ENCODE measurements at regions not wholly inside any gene's neighbourhood (a gene's known extent, or its start where the extent isn't known, plus 50 kb on each side); places are given as distances from the start of the nearest gene placed in this dataset.

DNA sequence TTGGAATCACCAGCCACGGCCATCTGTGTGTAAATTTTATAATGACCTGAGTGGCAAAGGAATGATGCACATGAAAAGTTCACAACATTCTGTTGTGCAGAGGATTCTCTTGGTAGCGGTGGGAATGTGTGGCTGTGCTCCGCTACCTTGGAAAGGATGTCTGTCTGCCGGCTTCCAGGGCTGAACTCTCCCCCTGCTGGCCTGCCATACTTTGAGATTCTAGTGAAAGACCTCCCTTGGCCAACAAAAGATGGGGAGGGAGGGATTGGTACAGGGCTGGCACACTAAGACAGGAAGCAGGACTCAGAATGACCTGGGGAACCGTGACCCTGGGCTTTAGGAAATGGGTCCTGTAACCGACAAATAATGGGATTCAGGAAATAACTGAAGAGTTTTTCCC is 194.5 kb upstream of the PLD5 start:
- Mint-ChIP-seq H3K36me3 (ENCODE audit: low read depth) (no peaks in the 10 kb centered on the region), H3K4me3 (no peak overlapping the region), H3K27me3 (no peaks in the 10 kb centered on the region), H3K9me3 (peaks cover 5% of the 10 kb centered on the region), H3K27ac (no peak overlapping the region), H3K4me1 (ENCODE audit: low read depth) (no peaks in the 10 kb centered on the region)
- Histone ChIP-seq H3K4me1 (ENCODE audit: insufficient read depth, low read length) (no peaks in the 10 kb centered on the region), H3K27ac (ENCODE audit: low read depth in 1 of 2, low read length in 2 of 2) (no peak overlapping the region), H3K36me3 (ENCODE audit: insufficient read depth, low read length) (no peaks in the 10 kb centered on the region), H3K4me3 (ENCODE audit: low read length) (no peak overlapping the region), H3K27me3 (ENCODE audit: control insufficient read depth in 1 of 2, insufficient read depth in 2 of 2, low read length in 2 of 2) (no peaks in the 10 kb centered on the region), H3K9me3 (ENCODE audit: control insufficient read depth in 1 of 2, insufficient read depth in 1 of 2, low read length in 2 of 2) (peaks cover 0 to 3% of the 10 kb centered on the region in 2 experiments)
- intact Hi-C loops (cut with DNase I, micrococcal nuclease) = no loop called here
- CTCF ChIA-PET = no interaction called here
- TF ChIP-seq, protein P1, sequence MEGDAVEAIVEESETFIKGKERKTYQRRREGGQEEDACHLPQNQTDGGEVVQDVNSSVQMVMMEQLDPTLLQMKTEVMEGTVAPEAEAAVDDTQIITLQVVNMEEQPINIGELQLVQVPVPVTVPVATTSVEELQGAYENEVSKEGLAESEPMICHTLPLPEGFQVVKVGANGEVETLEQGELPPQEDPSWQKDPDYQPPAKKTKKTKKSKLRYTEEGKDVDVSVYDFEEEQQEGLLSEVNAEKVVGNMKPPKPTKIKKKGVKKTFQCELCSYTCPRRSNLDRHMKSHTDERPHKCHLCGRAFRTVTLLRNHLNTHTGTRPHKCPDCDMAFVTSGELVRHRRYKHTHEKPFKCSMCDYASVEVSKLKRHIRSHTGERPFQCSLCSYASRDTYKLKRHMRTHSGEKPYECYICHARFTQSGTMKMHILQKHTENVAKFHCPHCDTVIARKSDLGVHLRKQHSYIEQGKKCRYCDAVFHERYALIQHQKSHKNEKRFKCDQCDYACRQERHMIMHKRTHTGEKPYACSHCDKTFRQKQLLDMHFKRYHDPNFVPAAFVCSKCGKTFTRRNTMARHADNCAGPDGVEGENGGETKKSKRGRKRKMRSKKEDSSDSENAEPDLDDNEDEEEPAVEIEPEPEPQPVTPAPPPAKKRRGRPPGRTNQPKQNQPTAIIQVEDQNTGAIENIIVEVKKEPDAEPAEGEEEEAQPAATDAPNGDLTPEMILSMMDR (IDR thresholded peaks at IDR 0.05) = no peak
- ATAC-seq (ENCODE audit: poor library complexity) = no peak
- no peak for DNase-seq
- POLR2A ChIA-PET = no interaction called here

DNA sequence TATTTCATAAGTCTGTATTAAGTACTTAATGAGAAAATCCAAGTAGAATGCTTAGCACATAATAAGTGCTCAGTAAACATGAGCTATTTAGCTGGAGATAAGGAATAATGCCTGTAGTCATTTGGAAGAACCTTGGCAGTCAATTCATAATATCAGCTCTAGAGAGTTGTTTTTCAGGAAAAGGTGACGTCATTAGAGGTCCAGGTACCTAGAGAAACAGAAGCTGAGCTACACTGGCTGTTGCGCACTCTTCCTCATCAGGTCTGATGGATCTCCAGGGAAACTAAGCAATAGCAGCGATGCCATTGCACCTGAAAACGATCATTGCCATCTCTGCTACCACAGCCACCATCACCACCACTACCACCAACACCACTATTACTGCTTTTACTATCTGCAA is 187.8 kb upstream of the PLD5 start:
- TF ChIP-seq, protein P1 (IDR thresholded peaks at IDR 0.05) = no peak
- Histone ChIP-seq H3K4me3 (ENCODE audit: low read length) (no peak overlapping the region), H3K36me3 (ENCODE audit: insufficient read depth, low read length) (no peaks in the 10 kb centered on the region), H3K4me1 (ENCODE audit: insufficient read depth, low read length) (no peaks in the 10 kb centered on the region), H3K9me3 (ENCODE audit: control insufficient read depth in 1 of 2, insufficient read depth in 1 of 2, low read length in 2 of 2) (peaks cover 0 to 3% of the 10 kb centered on the region in 2 experiments), H3K27me3 (ENCODE audit: control insufficient read depth in 1 of 2, insufficient read depth in 2 of 2, low read length in 2 of 2) (no peaks in the 10 kb centered on the region), H3K27ac (ENCODE audit: low read depth in 1 of 2, low read length in 2 of 2) (no peak overlapping the region)
- H3K27ac Mint-ChIP-seq = no peak overlapping the region
- no peaks in the 10 kb centered on the region for H3K27me3 Mint-ChIP-seq
- intact Hi-C loops (cut with DNase I, micrococcal nuclease) = no loop called here
- H3K36me3 Mint-ChIP-seq (ENCODE audit: low read depth) = no peaks in the 10 kb centered on the region
- H3K4me3 Mint-ChIP-seq = no peak overlapping the region
- ATAC-seq (ENCODE audit: poor library complexity) = no peak
- CTCF ChIA-PET = no interaction called here
- POLR2A ChIA-PET = no interaction called here
- no peaks in the 10 kb centered on the region for H3K4me1 Mint-ChIP-seq (ENCODE audit: low read depth)
- no peak for DNase-seq
- peaks cover 5% of the 10 kb centered on the region for H3K9me3 Mint-ChIP-seq

DNA sequence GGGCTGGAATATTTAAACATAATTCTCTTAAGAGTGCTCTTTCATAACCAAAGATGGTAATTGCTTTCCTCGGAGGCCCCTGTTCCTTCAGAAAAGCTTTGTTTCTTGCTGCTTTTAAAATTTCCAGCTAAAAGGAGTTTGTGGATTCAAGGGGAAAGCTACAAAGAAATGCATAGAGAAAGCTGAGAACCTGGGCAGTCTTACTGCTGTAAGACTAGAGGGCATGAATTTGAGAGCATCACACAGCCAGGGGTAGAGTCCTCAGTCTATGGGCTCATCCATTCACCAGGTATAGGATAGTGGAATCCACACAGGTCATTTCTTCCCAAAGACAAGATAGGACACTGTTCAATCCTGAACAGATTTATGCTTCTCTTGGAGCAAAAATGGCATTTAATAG is 186.3 kb upstream of the PLD5 start:
- Histone ChIP-seq H3K4me1 (ENCODE audit: insufficient read depth, low read length) (no peaks in the 10 kb centered on the region), H3K4me3 (ENCODE audit: low read length) (no peak overlapping the region), H3K27me3 (ENCODE audit: control insufficient read depth in 1 of 2, insufficient read depth in 2 of 2, low read length in 2 of 2) (no peaks in the 10 kb centered on the region), H3K9me3 (ENCODE audit: control insufficient read depth in 1 of 2, insufficient read depth in 1 of 2, low read length in 2 of 2) (peaks cover 0 to 3% of the 10 kb centered on the region in 2 experiments), H3K27ac (ENCODE audit: low read depth in 1 of 2, low read length in 2 of 2) (no peak overlapping the region), H3K36me3 (ENCODE audit: insufficient read depth, low read length) (no peaks in the 10 kb centered on the region)
- Mint-ChIP-seq H3K27ac (no peak overlapping the region), H3K4me1 (ENCODE audit: low read depth) (no peaks in the 10 kb centered on the region), H3K27me3 (no peaks in the 10 kb centered on the region), H3K36me3 (ENCODE audit: low read depth) (no peaks in the 10 kb centered on the region), H3K9me3 (peaks cover 5% of the 10 kb centered on the region), H3K4me3 (no peak overlapping the region)
- ChIA-PET POLR2A (no interaction called here), CTCF (no interaction called here)
- no peak for ATAC-seq (ENCODE audit: poor library complexity)
- no peak for DNase-seq
- TF ChIP-seq, protein P1 (IDR thresholded peaks at IDR 0.05) = no peak
- intact Hi-C loops (cut with DNase I, micrococcal nuclease) = no loop called here

Data from CD4-positive, alpha-beta T cell (primary cell).